Lower lobe of right lung (tissue), 2 donors: ENCODE measurements at regions not wholly inside any gene's neighbourhood (a gene's known extent, or its start where the extent isn't known, plus 50 kb on each side); places are given as distances from the start of the nearest gene placed in this dataset.

Experiments
- ATAC-seq, 2 donors: fragments of 200-7000 bp; cut with Tn5 transposase; one replicate each; pipeline ENCODE4 v1.9.1; 2020 to 2022; ENCODE audit warnings: mild to moderate bottlenecking in 2 of 2, moderate library complexity in 2 of 2
- DNase-seq: peaks from one replicate; pipeline ENCODE4 v3.0.0-alpha.2; 2020
- H3K27ac ChIP-seq: fragments of 200-600 bp; one replicate; pipeline ENCODE4 v1.8.0; 2022
- H3K27me3 ChIP-seq: fragments of 200-600 bp; one replicate; pipeline ENCODE4 v1.8.0; 2022; ENCODE audit warnings: low read depth
- H3K36me3 ChIP-seq: fragments of 200-600 bp; one replicate; pipeline ENCODE4 v1.8.0; 2022; ENCODE audit warnings: mild to moderate bottlenecking
- H3K4me1 ChIP-seq: fragments of 200-600 bp; one replicate; pipeline ENCODE4 v1.8.0; 2022
- H3K4me3 ChIP-seq: fragments of 200-600 bp; one replicate; pipeline ENCODE4 v1.8.0; 2022; ENCODE audit warnings: mild to moderate bottlenecking
- H3K9me3 ChIP-seq: fragments of 200-600 bp; one replicate; pipeline ENCODE4 v1.8.0; 2022
- CTCF ChIP-seq: fragments of 200-600 bp; IDR thresholded peaks from one replicate; pipeline ENCODE4 v1.8.0; 2022; ENCODE audit warnings: antibody characterized with exemption, mild to moderate bottlenecking
- intact Hi-C: fragments of 100-400 bp; cut with DNase I; formaldehyde crosslinking; loops from one replicate; pipeline ENCODE4 v1.11.0; 2022
- donor health status: DM: no; HTN: yes; CAD: no; lungs with severe emphysema.

- Histone ChIP-seq H3K4me3 (no peak overlapping the region), H3K4me1 (no peaks in the 10 kb centered on the region), H3K36me3 (no peaks in the 10 kb centered on the region), H3K27me3 (no peaks in the 10 kb centered on the region), H3K9me3 (no peaks in the 10 kb centered on the region), H3K27ac (no peak overlapping the region)
- ATAC-seq (no peak), DNase-seq (no peak)
- no peak for TF ChIP-seq CTCF
- intact Hi-C loops = no loop called here
These were observed 677.9 kb downstream of the DTWD2 start for GRCh38 chr5:118310401-118310800.

- TF ChIP-seq CTCF = no peak
- Histone ChIP-seq H3K27ac (no peak overlapping the region), H3K36me3 (no peaks in the 10 kb centered on the region), H3K4me3 (no peak overlapping the region), H3K9me3 (no peaks in the 10 kb centered on the region), H3K4me1 (no peaks in the 10 kb centered on the region), H3K27me3 (no peaks in the 10 kb centered on the region)
- ATAC-seq (no peak), DNase-seq (no peak)
- intact Hi-C loops = no loop called here
These were observed 685.1 kb downstream of the DTWD2 start for GRCh38 chr5:118303296-118303695.

GRCh38 chr5:118302786-118303185 is 685.6 kb downstream of the DTWD2 start:
- no peak for DNase-seq

GRCh38 chr5:118301696-118302095 is 686.7 kb downstream of the DTWD2 start:
- H3K9me3 ChIP-seq = no peaks in the 10 kb centered on the region
- H3K4me3 ChIP-seq = no peak overlapping the region
- H3K36me3 ChIP-seq = no peaks in the 10 kb centered on the region
- H3K4me1 ChIP-seq = no peaks in the 10 kb centered on the region
- intact Hi-C loops = no loop called here
- ATAC-seq (no peak), DNase-seq (no peak)
- TF ChIP-seq CTCF = no peak
- H3K27me3 ChIP-seq = no peaks in the 10 kb centered on the region
- no peak overlapping the region for H3K27ac ChIP-seq

More at GRCh38 chr5:118302786-118303185, 685.6 kb downstream of the DTWD2 start:
- Histone ChIP-seq H3K27ac (no peak overlapping the region), H3K27me3 (no peaks in the 10 kb centered on the region), H3K36me3 (no peaks in the 10 kb centered on the region), H3K9me3 (no peaks in the 10 kb centered on the region), H3K4me1 (no peaks in the 10 kb centered on the region), H3K4me3 (no peak overlapping the region)
- no peak for TF ChIP-seq CTCF
- intact Hi-C loops = no loop called here
- no peak for ATAC-seq

DNA sequence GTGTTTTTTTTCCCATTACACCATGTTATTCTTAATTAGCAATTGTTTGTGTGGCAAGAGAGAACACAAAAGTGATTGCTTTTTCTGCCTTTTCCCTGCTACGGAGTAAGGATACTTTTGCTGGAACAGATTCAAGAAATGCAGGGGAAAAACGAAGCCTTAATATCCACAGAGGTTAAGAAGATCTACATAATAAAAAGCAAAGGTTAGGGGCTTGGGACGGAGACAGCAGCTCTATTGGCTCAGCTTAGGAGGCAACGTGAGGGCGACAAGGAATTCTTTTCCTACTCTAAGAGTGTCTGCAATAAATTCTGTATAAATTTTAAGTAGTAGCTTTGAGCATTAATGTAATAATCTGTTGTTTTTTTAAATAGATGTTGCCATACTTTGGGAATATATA is 693.3 kb downstream of the DTWD2 start:
- H3K27ac ChIP-seq = no peak overlapping the region
- no peaks in the 10 kb centered on the region for H3K27me3 ChIP-seq
- H3K9me3 ChIP-seq = no peaks in the 10 kb centered on the region
- H3K4me1 ChIP-seq = no peaks in the 10 kb centered on the region
- no peak for DNase-seq
- H3K36me3 ChIP-seq = no peaks in the 10 kb centered on the region
- TF ChIP-seq CTCF = no peak
- no peak overlapping the region for H3K4me3 ChIP-seq
- intact Hi-C loops = no loop called here
- no peak for ATAC-seq

- intact Hi-C loops = no loop called here
These were observed 695.0 kb downstream of the DTWD2 start for GRCh38 chr5:118293378-118293777.

More at GRCh38 chr5:118293378-118293777, 695.0 kb downstream of the DTWD2 start:
- H3K4me1 ChIP-seq = no peaks in the 10 kb centered on the region
- H3K36me3 ChIP-seq = no peaks in the 10 kb centered on the region
- no peak overlapping the region for H3K4me3 ChIP-seq
- ATAC-seq (no peak), DNase-seq (no peak)
- no peaks in the 10 kb centered on the region for H3K27me3 ChIP-seq
- no peaks in the 10 kb centered on the region for H3K9me3 ChIP-seq
- TF ChIP-seq CTCF = no peak
- no peak overlapping the region for H3K27ac ChIP-seq
